Right atrium auricular region (tissue), 2 donors: ENCODE measurements at regions not wholly inside any gene's neighbourhood (a gene's known extent, or its start where the extent isn't known, plus 50 kb on each side); places are given as distances from the start of the nearest gene placed in this dataset.

ENCODE experiments used
- DNase-seq: peaks from one replicate; pipeline ENCODE4 v3.0.0-alpha.2; 2019; ENCODE audit warnings: low spot score
- H3K27ac ChIP-seq, 2 donors: fragments of 200-600 bp; sonication (generic); 1 replicate in 1 of 2; 2 replicates in 1 of 2; pipeline ENCODE4 v1.5.1; 2016 to 2019
- H3K27me3 ChIP-seq, 2 donors: fragments of 200-600 bp; sonication (generic); one replicate each; pipeline versions ENCODE4 v1.5.1 to v1.6.0; 2017 to 2019
- H3K36me3 ChIP-seq: fragments of 200-600 bp; sonication (generic); one replicate; pipeline ENCODE4 v1.5.1; 2016
- H3K4me1 ChIP-seq, 2 donors: fragments of 200-600 bp; sonication (generic); one replicate each; pipeline versions ENCODE4 v1.5.1 to v1.6.0; 2017 to 2019
- H3K4me3 ChIP-seq, 2 donors: fragments of 200-600 bp; sonication (generic); 1 replicate in 1 of 2; 2 replicates in 1 of 2; pipeline ENCODE4 v1.5.1; 2017 to 2019; ENCODE audit warnings: mild to moderate bottlenecking in 1 of 2, moderate library complexity in 1 of 2
- H3K9me3 ChIP-seq, 2 donors: fragments of 200-600 bp; sonication (generic); one replicate each; pipeline ENCODE4 v1.5.1; 2019
- TF ChIP-seq, protein P1 (sequence below), 2 donors: fragments of 200-600 bp; sonication (generic); IDR thresholded peaks; one replicate each; pipeline ENCODE4 v1.5.1; 2019; ENCODE audit warnings: antibody characterized with exemption in 2 of 2

DNA sequence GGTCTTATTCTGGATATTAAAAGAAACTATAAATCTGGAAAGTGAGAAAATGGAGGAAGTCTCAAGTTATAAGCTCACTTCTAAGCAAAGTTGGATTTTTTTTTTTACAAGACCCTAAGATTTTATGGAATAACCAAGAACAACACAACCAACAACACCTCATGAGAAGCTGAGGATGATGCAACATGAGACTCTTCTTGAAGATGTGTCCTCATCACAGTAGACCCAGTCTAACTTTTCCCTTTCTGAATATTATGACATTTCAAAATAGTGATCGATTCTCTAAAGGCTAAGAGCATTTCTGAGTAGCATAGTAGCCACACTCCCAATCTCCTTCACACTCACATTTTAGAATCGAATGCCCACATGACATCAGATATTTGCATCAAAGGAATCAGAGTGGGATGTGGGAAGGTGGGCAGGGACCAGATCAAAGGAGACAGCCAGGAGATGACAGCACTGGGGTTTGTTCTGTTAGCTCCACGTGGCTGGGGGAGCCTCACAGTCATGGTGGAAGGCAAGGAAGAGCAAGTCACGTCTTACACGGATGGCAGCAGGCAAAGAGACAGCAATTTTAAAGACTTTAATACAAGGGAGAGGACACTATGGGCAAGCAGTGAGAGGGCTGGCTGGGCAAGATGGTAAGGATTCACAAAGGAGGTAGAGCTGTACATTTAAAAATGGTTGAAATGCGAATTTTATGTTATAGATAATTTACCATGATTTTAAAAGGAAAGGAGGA is 90.7 kb upstream of the MYL2 start:
- TF ChIP-seq, protein P1, sequence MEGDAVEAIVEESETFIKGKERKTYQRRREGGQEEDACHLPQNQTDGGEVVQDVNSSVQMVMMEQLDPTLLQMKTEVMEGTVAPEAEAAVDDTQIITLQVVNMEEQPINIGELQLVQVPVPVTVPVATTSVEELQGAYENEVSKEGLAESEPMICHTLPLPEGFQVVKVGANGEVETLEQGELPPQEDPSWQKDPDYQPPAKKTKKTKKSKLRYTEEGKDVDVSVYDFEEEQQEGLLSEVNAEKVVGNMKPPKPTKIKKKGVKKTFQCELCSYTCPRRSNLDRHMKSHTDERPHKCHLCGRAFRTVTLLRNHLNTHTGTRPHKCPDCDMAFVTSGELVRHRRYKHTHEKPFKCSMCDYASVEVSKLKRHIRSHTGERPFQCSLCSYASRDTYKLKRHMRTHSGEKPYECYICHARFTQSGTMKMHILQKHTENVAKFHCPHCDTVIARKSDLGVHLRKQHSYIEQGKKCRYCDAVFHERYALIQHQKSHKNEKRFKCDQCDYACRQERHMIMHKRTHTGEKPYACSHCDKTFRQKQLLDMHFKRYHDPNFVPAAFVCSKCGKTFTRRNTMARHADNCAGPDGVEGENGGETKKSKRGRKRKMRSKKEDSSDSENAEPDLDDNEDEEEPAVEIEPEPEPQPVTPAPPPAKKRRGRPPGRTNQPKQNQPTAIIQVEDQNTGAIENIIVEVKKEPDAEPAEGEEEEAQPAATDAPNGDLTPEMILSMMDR (IDR thresholded peaks at IDR 0.05), result no peak
- Histone ChIP-seq H3K27me3 (no peaks in the 10 kb centered on the region), H3K9me3 (no peaks in the 10 kb centered on the region), H3K27ac (no peak overlapping the region), H3K4me3 (no peak overlapping the region), H3K4me1 (no peaks in the 10 kb centered on the region), H3K36me3 (no peaks in the 10 kb centered on the region)
- DNase-seq, result no peak

DNA sequence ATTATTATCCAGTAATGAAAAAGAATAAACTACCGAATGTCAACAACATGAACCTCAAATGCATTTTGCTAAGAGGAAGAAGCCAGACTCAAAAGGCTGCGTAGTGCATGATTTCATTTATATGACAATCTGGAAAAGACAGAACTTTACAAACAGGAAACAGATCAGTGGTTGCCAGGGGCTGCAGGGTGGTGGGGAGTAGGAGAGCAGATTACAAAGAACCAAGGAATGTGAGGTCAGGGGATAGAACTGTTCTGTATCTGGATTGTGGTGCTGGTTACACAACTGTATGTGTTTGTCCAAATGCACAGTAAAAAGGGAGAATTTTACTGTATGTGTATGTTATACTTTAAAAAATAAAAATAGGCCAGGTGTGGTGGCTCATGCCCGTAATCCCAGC is 89.7 kb upstream of the MYL2 start:
- Histone ChIP-seq H3K27me3 (no peaks in the 10 kb centered on the region), H3K9me3 (no peaks in the 10 kb centered on the region), H3K36me3 (no peaks in the 10 kb centered on the region), H3K27ac (no peak overlapping the region), H3K4me3 (no peak overlapping the region), H3K4me1 (no peaks in the 10 kb centered on the region)
- no peak for DNase-seq
- TF ChIP-seq, protein P1 (IDR thresholded peaks at IDR 0.05), result no peak

DNA sequence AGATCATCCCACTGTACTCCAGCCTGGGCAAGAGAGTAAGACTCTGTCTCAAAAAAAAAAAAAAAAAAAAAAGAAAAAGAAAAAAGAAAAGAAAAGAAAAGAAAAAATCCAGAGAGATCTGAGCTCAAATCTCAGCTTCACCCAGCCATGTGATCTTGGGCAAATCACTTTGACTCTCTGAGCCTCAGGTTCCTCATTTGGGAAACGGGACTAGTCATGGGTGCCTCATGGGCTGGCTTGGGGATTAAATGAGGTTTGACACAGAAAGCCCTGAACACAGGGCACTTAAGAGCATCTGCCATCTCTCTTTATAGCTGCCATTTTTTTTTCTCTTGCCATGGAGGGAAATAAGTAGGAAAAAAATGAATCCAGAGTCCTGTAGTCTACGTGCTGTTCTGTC is 86.2 kb upstream of the MYL2 start:
- Histone ChIP-seq H3K36me3 (no peaks in the 10 kb centered on the region), H3K27me3 (no peaks in the 10 kb centered on the region), H3K4me3 (no peak overlapping the region), H3K27ac (no peak overlapping the region), H3K4me1 (no peaks in the 10 kb centered on the region), H3K9me3 (no peaks in the 10 kb centered on the region)
- TF ChIP-seq, protein P1 (IDR thresholded peaks at IDR 0.05), result no peak
- no peak for DNase-seq

DNA sequence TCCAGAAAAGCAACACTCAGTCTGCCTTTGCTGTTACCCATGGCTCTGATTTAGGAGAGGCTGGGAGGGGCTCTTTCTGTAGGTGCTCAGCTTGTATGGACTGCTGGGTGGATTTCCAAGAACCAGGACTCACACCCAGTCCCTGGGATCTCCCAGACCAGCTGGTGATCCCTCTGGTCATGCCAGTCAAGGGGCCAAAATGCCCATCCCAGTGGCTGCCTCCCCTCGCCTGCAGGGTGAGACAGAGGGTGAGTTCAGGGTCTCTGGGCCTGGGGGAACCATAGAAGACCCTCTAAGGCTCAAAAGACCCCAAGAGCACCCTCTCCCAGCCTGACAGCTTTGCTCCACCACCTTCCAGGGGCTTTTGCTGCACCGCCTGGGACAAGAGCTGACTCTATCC is 78.6 kb upstream of the MYL2 start:
- no peaks in the 10 kb centered on the region for H3K4me1 ChIP-seq
- H3K4me3 ChIP-seq, result no peak overlapping the region
- no peak overlapping the region for H3K27ac ChIP-seq
- no peaks in the 10 kb centered on the region for H3K36me3 ChIP-seq
- TF ChIP-seq, protein P1 (IDR thresholded peaks at IDR 0.05), result no peak
- H3K27me3 ChIP-seq, result no peaks in the 10 kb centered on the region
- H3K9me3 ChIP-seq, result peaks cover 0 to 37% of the 10 kb centered on the region in 2 donors
- DNase-seq, result no peak

DNA sequence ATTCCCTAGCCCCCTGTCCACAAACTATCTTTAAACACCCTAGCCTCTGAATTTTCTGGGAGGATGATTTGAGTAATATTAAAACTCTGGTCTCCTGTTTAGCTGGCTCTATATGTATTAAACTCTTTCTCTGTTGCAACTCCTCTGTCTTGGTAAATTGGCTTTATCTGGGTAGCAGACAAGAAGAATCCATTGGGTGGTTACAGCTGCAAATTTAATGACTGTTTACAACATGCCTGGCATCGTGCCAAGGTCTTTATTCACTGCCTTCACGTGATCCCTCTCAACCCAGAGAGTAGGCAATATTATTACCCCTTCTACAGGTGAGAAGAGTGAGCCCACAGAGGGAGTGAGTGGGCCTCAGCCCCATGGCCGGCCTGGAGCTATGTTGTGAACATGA is 77.8 kb upstream of the MYL2 start:
- Histone ChIP-seq H3K9me3 (peaks cover 0 to 37% of the 10 kb centered on the region in 2 donors), H3K27ac (no peak overlapping the region), H3K4me1 (no peaks in the 10 kb centered on the region), H3K4me3 (no peak overlapping the region), H3K36me3 (no peaks in the 10 kb centered on the region), H3K27me3 (no peaks in the 10 kb centered on the region)
- no peak for DNase-seq
- TF ChIP-seq, protein P1 (IDR thresholded peaks at IDR 0.05), result no peak

DNA sequence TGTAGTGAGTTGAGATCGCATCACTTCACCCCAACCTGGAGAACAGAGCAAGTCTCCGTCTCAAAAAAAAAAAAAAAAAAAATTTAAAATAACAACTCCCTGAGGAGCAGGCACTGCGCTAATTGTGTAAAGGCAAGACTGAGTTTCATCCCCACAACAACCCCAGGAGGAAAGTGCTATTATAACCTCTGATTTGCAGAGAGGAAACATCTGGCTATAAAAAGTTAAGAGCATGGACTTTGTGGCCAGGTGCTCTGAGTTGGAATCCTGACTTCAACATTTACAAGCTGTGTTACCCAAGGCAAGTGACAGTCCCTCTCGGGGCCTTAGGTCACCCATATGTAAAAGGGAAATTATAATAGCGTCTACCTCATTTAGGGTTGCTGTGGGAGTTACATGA is 76.0 kb upstream of the MYL2 start:
- no peak overlapping the region for H3K27ac ChIP-seq
- peaks cover 0 to 37% of the 10 kb centered on the region in 2 donors for H3K9me3 ChIP-seq
- H3K4me3 ChIP-seq, result no peak overlapping the region
- TF ChIP-seq, protein P1 (IDR thresholded peaks at IDR 0.05), result no peak
- DNase-seq, result no peak
- H3K4me1 ChIP-seq, result no peaks in the 10 kb centered on the region
- H3K27me3 ChIP-seq, result no peaks in the 10 kb centered on the region
- H3K36me3 ChIP-seq, result no peaks in the 10 kb centered on the region
